Psoas muscle (tissue), 7 donors: ENCODE measurements at regions not wholly inside any gene's neighbourhood (a gene's known extent, or its start where the extent isn't known, plus 50 kb on each side); places are given as distances from the start of the nearest gene placed in this dataset.
A peak's percentile ranks its signal among the peaks of the same experiment; 100 is the strongest.
"Not testable (repeated sequence)": the region's sequence is repeated elsewhere in the genome, so short reads cannot be mapped to it uniquely, and the experiment has no call there.

ENCODE experiments used
- ATAC-seq, 4 donors: fragments of 200-7000 bp; cut with Tn5 transposase; one replicate each; pipeline ENCODE4 v1.9.1; 2020; ENCODE audit warnings: moderate library complexity in 3 of 4, mild to moderate bottlenecking in 2 of 4
- DNase-seq, 2 donors: peaks; one replicate each; pipeline ENCODE4 v3.0.0-alpha.2; 2020
- H3K27ac ChIP-seq: fragments of 200-600 bp; one replicate; pipeline ENCODE4 v1.8.0; 2022
- H3K27me3 ChIP-seq, 3 donors: fragments of 200-600 bp in 1 of 3; one replicate each; pipeline versions ENCODE4 v1.6.1 to v1.8.0; 2013 to 2022; ENCODE audit warnings: low read length in 2 of 3, mild to moderate bottlenecking in 2 of 3, moderate library complexity in 1 of 3; ENCODE audit not compliant: insufficient read depth in 3 of 3
- H3K36me3 ChIP-seq, 2 donors: fragments of 200-600 bp in 1 of 2; one replicate each; pipeline versions ENCODE4 v1.6.1 to v1.8.0; 2013 to 2022; ENCODE audit warnings: low read depth in 1 of 2, mild to moderate bottlenecking in 1 of 2, moderate library complexity in 1 of 2; ENCODE audit not compliant: insufficient read depth in 1 of 2
- H3K4me1 ChIP-seq: fragments of 200-600 bp; one replicate; pipeline ENCODE4 v1.8.0; 2022
- H3K4me3 ChIP-seq: fragments of 200-600 bp; one replicate; pipeline ENCODE4 v1.8.0; 2022; ENCODE audit warnings: mild to moderate bottlenecking
- H3K9me3 ChIP-seq: fragments of 200-600 bp; one replicate; pipeline ENCODE4 v1.8.0; 2022
- WGBS, 3 donors: extraction: QIAGEN DNeasy Blood & Tissue Kit; methylation state at CpG; one replicate each; pipeline versions ENCODE4 v1.1.6 to v1.1.7; 2013; 5-methylcytosine and 5-hydroxymethylcytosine counted together
- intact Hi-C, 2 donors: fragments of 100-400 bp; cut with DNase I; formaldehyde crosslinking; loops; one replicate each; pipeline versions ENCODE4 v1.11.0 to v1.14.2; 2022
- TF ChIP-seq, protein P1 (sequence below): fragments of 200-600 bp; IDR thresholded peaks from one replicate; pipeline ENCODE4 v1.8.0; 2022; ENCODE audit warnings: antibody characterized with exemption
- donor health status: healthy with polysubstance abuse.
- donor health status: DM: no; HTN: no; CAD: no; lungs with moderate emphysema.
- donor health status: Bipolar disorder and iron deficiency.
- donor health status: healthy.
- donor health status: DM: yes; HTN: yes; CAD: no.
- donor health status: DM: no; HTN: no; CAD: no.
- donor health status: DM: yes; HTN: yes; CAD: no.

DNA sequence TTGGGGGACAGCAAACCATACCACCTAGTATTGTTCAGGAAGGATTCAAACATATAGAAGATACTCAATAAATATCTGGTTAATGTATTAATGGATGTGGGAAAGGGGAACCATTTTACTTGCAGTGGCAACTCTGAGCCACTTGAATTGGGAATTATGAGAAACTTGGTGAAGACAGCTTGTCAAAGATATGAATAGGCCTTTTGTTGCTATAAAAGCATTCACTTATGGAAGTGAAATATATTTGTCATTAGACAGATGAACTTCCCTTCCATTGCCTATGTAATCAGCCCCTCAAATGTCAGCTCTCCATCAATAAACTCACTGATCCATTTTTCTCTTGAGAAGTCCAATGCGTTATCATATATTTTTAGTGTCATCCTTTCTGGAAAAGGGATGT, 56.1 kb downstream of the GPR85 start:
- H3K27ac ChIP-seq: no peak overlapping the region
- intact Hi-C loops: no loop called here
- ATAC-seq (no peak), DNase-seq (no peak)
- 92 to 100% (median 96%) methylated on average over 1 of the region's 1 CpG for WGBS, 3 donors
- H3K9me3 ChIP-seq: no peaks in the 10 kb centered on the region
- no peaks in the 10 kb centered on the region for H3K36me3 ChIP-seq
- no peak overlapping the region for H3K4me3 ChIP-seq
- H3K4me1 ChIP-seq: no peaks in the 10 kb centered on the region
- TF ChIP-seq, protein P1, sequence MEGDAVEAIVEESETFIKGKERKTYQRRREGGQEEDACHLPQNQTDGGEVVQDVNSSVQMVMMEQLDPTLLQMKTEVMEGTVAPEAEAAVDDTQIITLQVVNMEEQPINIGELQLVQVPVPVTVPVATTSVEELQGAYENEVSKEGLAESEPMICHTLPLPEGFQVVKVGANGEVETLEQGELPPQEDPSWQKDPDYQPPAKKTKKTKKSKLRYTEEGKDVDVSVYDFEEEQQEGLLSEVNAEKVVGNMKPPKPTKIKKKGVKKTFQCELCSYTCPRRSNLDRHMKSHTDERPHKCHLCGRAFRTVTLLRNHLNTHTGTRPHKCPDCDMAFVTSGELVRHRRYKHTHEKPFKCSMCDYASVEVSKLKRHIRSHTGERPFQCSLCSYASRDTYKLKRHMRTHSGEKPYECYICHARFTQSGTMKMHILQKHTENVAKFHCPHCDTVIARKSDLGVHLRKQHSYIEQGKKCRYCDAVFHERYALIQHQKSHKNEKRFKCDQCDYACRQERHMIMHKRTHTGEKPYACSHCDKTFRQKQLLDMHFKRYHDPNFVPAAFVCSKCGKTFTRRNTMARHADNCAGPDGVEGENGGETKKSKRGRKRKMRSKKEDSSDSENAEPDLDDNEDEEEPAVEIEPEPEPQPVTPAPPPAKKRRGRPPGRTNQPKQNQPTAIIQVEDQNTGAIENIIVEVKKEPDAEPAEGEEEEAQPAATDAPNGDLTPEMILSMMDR: no peak
- no peaks in the 10 kb centered on the region for H3K27me3 ChIP-seq

DNA sequence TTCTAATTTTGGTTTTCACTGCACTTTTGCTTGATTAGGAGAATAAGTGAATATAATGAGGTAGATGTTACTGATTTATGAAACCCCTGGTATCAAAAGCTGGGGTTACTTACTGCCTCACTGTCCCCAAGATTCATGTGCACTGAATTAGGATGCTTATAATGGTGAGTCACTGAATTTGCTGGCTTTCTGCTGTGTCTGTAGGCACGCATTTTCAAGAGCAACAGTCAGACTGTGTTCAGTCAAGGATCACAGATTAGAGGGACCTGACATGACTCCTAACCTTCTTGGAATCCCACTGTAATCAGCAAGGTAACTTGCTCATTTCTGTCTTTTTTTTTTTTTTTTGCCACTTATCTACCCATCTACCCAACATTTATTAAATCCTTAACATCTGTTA, 59.7 kb downstream of the GPR85 start:
- no peak overlapping the region for H3K27ac ChIP-seq
- no peaks in the 10 kb centered on the region for H3K4me1 ChIP-seq
- H3K4me3 ChIP-seq: no peak overlapping the region
- WGBS, 3 donors: 65 to 74% (median 67%) methylated on average over 1 of the region's 1 CpG
- no peaks in the 10 kb centered on the region for H3K27me3 ChIP-seq
- TF ChIP-seq, protein P1: no peak
- ATAC-seq (no peak), DNase-seq (no peak)
- no peaks in the 10 kb centered on the region for H3K36me3 ChIP-seq
- intact Hi-C loops: no loop called here
- peaks cover 8% of the 10 kb centered on the region for H3K9me3 ChIP-seq

DNA sequence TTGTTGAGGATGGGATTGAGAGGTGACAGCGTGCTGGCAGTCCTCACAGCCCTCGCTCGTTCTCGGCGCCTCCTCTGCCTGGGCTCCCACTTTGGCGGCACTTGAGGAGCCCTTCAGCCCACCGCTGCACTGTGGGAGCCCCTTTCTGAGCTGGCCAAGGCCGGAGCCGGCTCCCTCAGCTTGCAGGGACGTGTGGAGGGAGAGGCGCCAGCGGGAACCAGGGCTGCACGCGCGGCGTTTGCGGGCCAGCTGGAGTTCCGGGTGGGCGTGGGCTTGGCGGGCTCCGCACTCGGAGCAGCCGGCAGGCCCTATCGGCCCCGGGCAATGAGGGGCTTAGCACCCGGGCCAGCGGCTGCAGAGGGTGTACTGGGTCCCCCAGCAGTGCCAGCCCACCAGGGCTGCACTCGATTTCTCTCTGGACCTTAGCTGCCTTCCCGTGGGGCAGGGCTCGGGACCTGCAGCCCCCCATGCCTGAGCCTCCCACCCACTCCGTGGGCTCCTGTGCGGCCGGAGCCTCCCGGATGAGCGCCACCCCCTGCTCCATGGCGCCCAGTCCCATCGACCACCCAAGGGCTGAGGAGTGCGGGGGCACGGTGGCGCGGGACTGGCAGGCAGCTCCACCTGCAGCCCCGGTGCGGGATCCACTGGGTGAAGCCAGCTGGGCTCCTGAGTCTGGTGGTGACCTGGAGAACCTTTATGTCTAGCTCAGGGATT, 69.3 kb downstream of the GPR85 start:
- WGBS, 3 donors: 92 to 97% (median 94%) methylated on average over 31 to 41 of the region's 43 CpGs
- intact Hi-C loops, H3K36me3 ChIP-seq: not testable (repeated sequence)

DNA sequence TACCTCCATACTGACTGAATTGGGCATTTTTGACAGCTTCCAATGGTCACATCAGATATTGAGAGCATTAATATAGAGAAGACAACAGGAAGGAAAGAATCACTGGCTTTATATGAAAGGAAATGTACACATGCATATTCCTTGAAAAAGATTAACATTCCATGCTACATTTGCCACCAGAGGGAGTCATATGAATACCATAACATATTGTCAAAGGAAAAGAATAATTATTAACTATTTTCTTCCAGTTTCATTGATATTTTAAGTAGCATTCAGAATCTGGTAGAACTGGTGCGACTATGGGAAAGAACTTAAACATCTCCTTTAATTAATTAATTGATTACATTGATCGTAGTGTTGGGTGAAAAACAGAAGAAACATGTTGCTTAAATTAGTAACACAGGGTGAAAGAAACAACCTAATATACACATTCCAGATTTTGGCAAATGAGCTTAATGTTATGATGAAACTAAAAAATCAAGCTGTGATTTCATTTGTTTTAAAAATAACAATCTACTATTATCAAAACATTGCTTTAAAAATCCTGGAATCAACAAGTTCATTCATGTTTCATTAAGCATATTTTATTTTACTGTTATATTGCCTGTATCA, 71.5 kb downstream of the GPR85 start:
- ATAC-seq (no peak), DNase-seq (no peak)
- TF ChIP-seq, protein P1: peak; percentile 47
- H3K27me3 ChIP-seq: no peaks in the 10 kb centered on the region
- H3K36me3 ChIP-seq: no peaks in the 10 kb centered on the region
- H3K27ac ChIP-seq: no peak overlapping the region
- H3K9me3 ChIP-seq: no peaks in the 10 kb centered on the region
- intact Hi-C loops: loop anchor here in 1 of 2 donors (2.0 kb wide), 1 partner anchor 406 kb away; no protein-coding TSS in a partner anchor
- no peak overlapping the region for H3K4me3 ChIP-seq
- no peaks in the 10 kb centered on the region for H3K4me1 ChIP-seq
- 73 to 76% (median 74%) methylated on average over 2 of the region's 2 CpGs for WGBS, 3 donors

More for the DNA sequence above, 69.3 kb downstream of the GPR85 start:
- not testable (repeated sequence) for H3K9me3 ChIP-seq, H3K4me3 ChIP-seq, DNase-seq, H3K4me1 ChIP-seq, H3K27ac ChIP-seq, ATAC-seq, H3K27me3 ChIP-seq

DNA sequence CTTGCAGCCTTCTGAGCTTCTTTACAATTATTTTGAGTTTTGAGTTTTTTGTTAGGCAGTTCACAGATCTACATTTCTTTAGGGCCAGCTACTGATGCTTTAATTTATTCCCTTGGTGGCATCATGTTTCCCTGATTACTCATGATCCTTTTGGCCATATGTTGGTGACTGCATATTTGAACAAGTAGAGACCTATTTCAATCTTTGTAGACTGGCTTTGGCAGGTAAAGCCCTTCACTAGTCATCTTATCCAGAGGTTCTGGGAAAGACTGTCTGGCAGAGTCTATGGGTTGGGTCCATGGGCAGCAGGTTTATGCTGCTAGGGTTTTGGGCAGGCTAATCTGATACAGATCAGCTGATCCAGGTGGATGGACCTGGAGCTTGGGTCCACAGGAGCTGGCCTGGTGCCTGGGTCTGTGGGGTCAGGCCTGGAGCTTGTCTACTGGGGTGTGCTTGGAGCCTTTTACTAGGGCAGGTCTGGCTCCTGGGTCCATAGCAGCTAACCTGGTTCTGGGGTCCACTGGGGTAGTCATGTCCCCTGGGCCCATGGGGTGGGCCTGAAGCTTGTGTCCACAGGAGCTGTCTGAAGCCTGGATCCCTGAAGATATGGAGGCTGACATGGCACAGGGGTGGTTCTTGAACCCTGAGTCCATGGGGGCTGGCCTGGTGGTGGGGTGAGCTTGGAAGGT, 72.7 kb downstream of the GPR85 start:
- ATAC-seq: no peak
- Histone ChIP-seq H3K9me3 (no peaks in the 10 kb centered on the region), H3K36me3 (no peaks in the 10 kb centered on the region), H3K4me3 (no peak overlapping the region), H3K27me3 (no peaks in the 10 kb centered on the region), H3K27ac (no peak overlapping the region), H3K4me1 (no peaks in the 10 kb centered on the region)
- TF ChIP-seq, protein P1: no peak
- DNase-seq: no peak
- intact Hi-C loops: loop anchor here in 1 of 2 donors (2.0 kb wide), 1 partner anchor 407 kb away; no protein-coding TSS in a partner anchor

DNA sequence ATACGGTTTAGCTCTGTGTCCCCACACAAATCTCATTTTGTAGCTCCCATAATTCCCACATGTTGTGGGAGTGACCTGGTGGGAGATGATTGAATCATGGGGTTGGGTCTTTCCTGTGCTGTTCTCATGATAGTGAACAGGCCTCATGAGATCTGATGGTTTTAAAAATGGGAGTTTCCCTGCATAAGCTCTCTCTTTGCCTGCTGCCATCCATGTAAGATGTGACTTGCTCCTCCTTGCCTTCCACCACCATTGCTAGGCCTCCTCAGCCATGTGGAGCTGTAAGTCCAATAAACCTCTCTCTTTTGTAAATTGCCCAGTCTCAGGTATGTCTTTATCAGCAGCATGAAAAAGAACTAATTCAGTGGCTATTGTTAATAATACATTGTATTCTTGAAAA, 73.8 kb downstream of the GPR85 start:
- H3K4me1 ChIP-seq, H3K27me3 ChIP-seq, H3K36me3 ChIP-seq, H3K9me3 ChIP-seq, ATAC-seq, DNase-seq, H3K4me3 ChIP-seq, intact Hi-C loops, H3K27ac ChIP-seq: not testable (repeated sequence)
- 92 to 96% (median 93%) methylated on average over 1 of the region's 1 CpG for WGBS, 3 donors
